Stimulated activated CD4-positive, alpha-beta T cell treated with anti-CD3 and anti-CD28 coated beads, TNF-alpha, amount 100 ng/mL, for 48 hours (primary cell): ENCODE measurements at regions not wholly inside any gene's neighbourhood (a gene's known extent, or its start where the extent isn't known, plus 50 kb on each side); places are given as distances from the start of the nearest gene placed in this dataset.

Experiments used
- DNase-seq, 3 donors: peaks; one replicate each; pipeline ENCODE4 v3.0.0-alpha.2; 2020; ENCODE audit warnings: low read depth in 3 of 3

GRCh38 chr20:6954219-6954618 lies 186.7 kb downstream of the BMP2 start:
- DNase-seq, result no peak

DNA sequence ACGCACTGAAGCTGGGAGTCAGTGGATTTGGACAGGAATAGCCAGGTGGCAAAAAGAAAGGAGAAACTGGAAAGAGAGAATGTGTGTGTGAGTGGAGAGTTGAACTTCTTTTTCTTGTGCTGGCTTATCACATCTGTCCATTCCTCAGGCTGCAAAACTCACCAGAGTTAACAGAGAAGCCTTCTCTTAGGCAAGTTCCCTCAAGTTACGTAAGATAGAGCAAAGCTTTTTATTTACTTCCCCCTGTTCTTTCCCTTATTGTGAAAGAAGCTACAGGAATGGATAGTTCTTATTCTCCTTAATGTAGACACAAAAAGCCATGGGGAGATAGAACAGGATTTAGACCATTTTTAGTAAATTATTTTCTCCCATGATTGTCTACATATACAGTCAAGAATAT lies 188.6 kb downstream of the BMP2 start:
- DNase-seq, result no peak

DNA sequence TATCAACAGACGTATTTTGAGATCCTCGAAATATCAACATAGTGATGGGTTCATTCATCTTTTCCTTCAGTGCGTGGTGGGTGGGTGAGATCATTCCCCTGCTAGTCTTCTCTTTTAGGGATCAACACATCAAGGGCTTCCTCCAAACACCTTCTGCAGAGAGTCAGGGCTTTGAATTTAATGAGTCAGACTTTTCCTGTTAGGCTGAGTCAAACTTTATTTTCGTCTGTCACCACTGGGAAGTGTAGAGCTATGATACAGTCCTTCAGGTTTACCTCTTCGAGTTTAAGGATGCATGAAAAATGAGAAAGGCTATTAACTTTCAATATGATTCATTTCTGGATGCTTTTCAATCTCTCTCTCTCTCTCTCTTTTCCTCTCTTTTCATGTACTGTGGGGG lies 189.1 kb downstream of the BMP2 start:
- no peak for DNase-seq

DNA sequence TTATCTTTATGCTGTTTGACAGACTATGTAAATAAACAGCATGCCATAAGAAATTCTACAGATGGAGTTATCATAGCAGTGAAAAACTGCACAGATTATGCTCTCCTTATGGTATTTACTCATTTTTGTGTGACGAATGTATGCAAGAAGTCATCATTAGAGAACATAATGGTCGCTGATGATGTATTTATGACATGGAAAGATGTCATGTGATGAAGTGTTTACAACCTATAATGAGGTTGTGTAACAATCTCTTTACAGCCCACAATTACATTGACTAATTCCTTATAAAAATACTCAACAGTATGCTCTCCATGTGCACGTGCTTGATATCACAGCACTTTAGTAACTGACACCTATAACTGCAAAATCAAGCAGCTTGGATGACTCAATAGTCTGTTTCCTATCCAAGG lies 192.4 kb downstream of the BMP2 start:
- DNase-seq, result no peak

DNA sequence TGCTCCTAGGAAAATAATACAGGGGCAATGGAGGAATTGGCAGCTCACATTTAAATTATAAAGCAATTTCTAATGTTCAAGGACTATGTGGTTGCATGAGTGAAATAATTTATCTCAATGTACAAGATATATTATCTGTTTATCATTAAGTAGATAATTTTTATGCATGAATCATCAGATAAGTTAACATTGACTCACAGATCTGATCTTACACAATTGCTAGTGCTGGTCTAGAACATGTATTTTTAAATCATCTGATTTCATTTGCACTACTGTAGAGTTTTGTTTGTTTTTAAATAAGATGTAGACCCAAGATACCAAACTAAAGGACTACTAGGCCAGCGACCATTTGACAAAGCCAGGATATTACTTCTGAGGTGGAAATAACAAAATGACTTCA lies 199.2 kb downstream of the BMP2 start:
- no peak for DNase-seq

DNA sequence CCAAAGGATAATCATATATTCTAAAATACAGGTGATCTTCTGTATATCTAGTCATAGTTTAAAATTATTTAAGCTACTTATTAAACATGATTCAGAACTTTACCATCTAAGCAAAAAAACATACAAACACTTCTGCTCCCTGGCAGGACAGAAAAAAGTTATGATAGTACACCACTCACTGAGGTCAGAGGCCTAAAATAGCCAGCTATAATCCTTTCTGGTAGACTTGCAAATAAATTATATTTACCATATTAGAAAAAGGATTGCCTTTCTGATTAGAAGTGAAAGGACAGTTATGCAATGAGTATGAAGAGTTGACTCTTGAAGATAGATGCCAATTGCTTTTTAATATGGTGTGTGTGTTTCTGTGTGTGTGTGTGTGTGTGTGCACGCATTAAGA lies 207.4 kb downstream of the BMP2 start:
- DNase-seq, result no peak

DNA sequence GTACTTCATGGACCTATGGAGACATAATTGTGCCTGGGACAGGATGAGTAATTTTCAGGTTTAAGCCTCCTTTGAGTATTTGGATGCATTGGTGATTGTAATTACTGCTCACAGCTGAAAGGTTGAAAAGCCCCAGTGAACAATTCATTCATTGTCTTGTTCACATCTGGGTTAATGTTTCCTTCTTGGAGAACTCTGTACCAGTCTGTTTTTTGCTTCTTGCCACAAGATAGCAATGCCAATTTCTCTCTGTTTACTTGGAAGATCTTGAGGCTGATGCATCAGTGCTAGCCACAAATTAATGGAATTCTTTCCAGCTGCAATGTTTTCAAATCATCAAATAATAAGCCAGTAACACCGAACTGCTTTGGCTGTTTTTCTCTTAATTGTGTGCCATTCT lies 207.8 kb downstream of the BMP2 start:
- DNase-seq, result no peak

DNA sequence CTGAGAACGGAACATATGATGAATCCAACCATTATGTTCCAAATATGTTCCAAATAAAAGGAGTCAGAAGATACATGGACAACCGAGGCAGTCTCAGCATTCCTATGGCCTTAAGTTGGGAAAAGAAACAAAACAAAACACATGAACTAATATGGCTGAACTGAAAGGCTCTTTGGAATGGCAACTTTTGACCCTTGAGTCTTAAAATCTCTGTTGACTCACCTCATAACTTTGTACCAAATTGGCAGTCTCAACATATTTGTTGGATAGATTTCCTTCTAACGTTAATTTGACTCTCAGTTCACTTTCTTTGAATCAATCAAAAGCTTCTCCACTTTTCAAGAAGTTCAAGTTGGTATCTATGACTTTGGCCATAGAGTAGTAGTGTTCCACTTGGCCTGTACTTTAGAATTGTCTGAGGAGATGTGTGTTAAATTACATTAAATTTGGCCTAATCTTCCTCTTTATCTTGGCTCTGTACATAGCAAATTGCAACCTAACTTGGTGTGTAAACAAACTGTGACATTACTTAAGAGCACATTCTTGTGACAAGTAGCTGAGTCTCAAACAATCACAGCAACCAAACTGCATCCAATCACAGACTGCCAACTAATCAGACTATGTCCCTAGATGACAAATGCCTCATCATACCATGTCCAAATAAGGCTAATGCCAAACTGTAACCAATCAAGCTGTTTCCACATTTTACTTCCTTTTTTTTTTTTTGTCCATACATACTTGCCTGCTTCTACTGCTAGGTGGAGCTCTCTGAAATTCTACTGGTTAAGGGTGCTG lies 208.8 kb downstream of the BMP2 start:
- no peak for DNase-seq

GRCh38 chr20:6979621-6980020 lies 212.1 kb downstream of the BMP2 start:
- no peak for DNase-seq

DNA sequence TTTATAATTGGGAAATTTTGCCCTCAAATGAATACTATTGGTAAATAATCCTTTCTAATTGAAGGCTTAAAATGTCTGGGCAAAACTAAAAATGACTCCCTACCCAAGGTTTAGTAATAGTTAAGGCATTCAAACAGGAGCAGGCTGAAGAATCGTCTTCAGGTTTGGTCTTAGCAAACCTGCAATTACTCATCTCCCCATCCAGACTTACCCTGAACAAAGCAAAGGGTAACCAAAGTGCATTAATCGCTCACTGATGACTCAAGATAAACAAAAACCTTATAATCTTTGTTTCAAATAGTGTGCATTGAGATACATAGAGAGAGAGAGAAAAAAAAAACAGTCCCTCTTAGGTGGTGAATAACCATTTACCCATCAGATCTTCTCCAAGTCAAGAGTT lies 225.5 kb downstream of the BMP2 start:
- DNase-seq, result no peak

- no peak for DNase-seq
Observed at GRCh38 chr20:6993511-6993910, 226.0 kb downstream of the BMP2 start.

DNA sequence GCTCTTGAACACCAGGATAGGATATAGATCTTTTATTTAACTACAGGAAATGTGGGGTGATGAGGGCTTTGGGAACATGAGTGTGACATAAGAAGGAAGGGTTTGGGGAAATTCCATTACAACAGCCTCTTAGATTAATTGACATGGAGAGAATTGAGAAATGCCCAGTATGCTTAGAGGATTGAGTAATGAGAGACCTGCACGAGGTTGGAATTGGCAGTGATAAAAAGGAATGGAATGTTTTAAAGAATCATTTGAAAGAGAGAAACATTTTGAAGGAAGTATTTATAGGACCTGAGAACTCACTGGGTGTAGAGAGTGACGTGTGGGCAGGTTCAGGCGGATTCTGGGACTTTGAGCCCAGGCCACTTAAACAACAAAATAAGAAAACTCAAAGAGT lies 227.0 kb downstream of the BMP2 start:
- DNase-seq, result no peak

- no peak for DNase-seq
Observed at GRCh38 chr20:6998909-6999308, 231.4 kb downstream of the BMP2 start.

GRCh38 chr20:6999381-6999780 lies 231.9 kb downstream of the BMP2 start:
- no peak for DNase-seq

- DNase-seq, result no peak
Observed at GRCh38 chr20:7003598-7003997, 236.1 kb downstream of the BMP2 start.

GRCh38 chr20:7004801-7005200 lies 237.3 kb downstream of the BMP2 start:
- DNase-seq, result no peak

- DNase-seq, result no peak
Observed at GRCh38 chr20:7010527-7010926, 243.0 kb downstream of the BMP2 start.

- DNase-seq, result no peak
Observed at GRCh38 chr20:7015257-7015656, 247.8 kb downstream of the BMP2 start.

DNA sequence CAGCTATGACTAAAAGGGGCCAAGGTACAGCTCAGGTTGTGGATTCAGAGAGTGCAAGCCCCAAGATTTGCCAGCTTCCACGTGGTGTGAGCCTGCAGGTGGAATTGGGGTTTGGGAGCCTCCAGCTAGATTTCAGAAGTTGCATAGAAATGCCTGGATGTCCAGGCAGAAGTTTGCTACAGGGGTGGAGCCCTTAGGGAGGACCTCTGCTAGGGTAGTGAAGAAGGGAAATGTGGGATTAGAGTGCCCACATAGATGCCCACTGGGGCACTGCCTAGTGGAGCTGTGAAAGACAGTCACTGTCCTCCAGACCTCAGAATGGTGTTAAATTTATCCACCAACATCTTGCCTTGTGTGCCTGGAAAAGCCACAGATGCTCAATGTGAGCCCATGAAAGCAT lies 255.1 kb downstream of the BMP2 start:
- no peak for DNase-seq

- no peak for DNase-seq
Observed at GRCh38 chr20:7025635-7026034, 258.1 kb downstream of the BMP2 start.

DNA sequence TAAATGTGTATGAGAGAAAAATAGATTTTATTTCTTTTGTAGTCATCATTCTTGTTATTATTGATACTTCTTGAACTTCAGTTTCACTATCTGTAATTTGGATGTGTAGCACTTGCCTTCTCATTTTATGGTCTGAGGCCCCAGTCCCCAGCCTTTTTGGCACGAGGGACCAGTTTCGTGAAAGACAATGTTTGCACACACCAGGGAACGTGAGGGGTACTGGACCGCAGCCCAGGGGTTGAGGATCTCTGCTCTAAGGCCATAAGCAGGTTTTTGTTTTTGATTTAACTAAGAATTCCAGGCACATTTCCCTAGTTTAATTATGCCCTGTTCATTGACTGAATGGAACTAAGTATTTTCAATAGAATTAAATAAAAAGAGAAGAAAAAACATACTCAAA lies 261.5 kb downstream of the BMP2 start:
- DNase-seq, result no peak

DNA sequence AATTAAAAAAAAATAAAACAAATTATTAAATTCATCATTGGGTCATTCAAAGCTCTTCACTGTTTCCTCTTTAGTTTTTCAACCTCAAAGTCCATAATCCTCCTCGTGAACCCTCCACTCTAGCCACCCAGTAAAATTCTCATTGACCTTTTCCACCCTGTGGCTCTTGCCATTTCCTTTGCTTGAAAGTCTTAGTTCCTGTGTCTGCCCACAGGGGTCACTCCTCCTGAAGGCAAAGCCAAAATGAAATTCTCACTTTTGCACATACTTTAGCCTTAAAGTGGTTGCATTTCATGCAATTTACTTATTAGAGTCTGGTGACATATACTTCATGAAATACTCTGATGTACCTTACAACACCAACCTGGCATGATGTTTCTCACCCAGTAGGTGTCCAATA lies 263.7 kb downstream of the BMP2 start:
- no peak for DNase-seq

GRCh38 chr20:7038029-7038428 lies 270.5 kb downstream of the BMP2 start:
- DNase-seq, result no peak

DNA sequence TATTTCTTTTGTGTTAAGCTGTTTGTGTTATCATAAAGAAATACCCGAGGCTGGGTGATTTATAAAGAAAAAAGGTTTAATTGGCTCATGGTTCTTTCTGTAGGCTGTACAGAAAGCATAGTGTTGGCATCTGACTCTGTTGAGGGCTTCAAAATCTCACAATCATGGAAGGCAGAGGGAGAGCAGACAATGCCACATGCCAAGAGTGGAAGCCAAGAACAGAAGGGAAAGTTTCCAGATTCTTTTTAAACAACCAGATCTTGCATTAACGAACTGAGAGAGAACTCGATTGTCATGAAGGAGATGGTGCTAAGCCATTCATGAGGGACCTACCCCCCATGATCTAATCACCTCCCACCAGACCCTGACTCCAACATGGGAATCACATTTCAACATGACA lies 290.1 kb downstream of the BMP2 start:
- DNase-seq, result no peak
